ENCODE measurements at regions not wholly inside any gene's neighbourhood (a gene's known extent, or its start where the extent isn't known, plus 50 kb on each side); places are given as distances from the start of the nearest gene placed in this dataset.

DNA sequence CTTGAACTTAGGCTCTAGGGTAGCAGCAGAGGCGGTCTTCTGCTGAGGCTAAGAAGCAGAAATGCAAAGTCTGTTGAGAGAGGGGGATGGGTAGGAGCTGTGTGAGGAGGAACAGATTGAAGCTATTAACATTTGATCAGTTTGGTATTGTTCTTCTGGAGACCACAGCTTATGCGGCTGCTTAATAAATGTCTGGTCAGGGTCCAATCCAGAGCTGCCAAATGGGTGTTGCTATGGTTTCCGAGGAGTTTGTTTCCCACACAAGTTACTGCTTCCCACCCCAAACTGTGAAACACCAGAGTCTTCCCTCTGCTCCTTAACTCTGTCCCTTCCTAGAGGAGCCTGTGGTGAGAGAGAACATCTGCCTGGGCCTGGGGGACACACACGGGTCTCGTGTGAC is 142.2 kb upstream of the KLF4 start:
- TF ChIP-seq, protein P1, sequence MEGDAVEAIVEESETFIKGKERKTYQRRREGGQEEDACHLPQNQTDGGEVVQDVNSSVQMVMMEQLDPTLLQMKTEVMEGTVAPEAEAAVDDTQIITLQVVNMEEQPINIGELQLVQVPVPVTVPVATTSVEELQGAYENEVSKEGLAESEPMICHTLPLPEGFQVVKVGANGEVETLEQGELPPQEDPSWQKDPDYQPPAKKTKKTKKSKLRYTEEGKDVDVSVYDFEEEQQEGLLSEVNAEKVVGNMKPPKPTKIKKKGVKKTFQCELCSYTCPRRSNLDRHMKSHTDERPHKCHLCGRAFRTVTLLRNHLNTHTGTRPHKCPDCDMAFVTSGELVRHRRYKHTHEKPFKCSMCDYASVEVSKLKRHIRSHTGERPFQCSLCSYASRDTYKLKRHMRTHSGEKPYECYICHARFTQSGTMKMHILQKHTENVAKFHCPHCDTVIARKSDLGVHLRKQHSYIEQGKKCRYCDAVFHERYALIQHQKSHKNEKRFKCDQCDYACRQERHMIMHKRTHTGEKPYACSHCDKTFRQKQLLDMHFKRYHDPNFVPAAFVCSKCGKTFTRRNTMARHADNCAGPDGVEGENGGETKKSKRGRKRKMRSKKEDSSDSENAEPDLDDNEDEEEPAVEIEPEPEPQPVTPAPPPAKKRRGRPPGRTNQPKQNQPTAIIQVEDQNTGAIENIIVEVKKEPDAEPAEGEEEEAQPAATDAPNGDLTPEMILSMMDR (IDR thresholded peaks at IDR 0.05): no peak
- TF ChIP-seq POLR2A (IDR thresholded peaks at IDR 0.05) (no peak), EP300 (IDR thresholded peaks at IDR 0.05) (no peak)
